ENCODE measurements at regions not wholly inside any gene's neighbourhood (a gene's known extent, or its start where the extent isn't known, plus 50 kb on each side); places are given as distances from the start of the nearest gene placed in this dataset.

DNA sequence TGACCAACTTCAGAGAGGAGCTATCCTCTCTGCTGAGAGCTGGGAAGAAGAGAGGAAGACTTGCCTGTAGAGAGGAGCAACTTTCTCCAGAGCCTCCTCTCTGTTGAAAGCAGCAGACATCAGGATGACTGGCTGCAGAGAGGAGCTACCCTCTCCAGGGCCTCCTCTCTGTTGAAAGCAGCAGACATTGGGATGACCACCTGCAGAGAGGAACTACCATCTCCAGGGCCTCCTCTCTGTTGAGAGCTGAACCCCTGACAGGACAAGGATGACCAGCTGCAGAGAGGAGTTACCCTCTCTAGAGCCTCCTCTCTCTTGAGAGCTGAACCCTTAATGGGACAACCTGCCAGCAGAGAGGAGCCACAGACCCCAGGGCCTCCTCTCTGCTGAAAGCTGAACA, 83.0 kb upstream of the GJB5 start:
- no peak for TF ChIP-seq POLR2A (IDR thresholded peaks at IDR 0.05)
- no peak for TF ChIP-seq CTCF (IDR thresholded peaks at IDR 0.05)

Data from lower leg skin (tissue), 3 donors.